ENCODE measurements at regions not wholly inside any gene's neighbourhood (a gene's known extent, or its start where the extent isn't known, plus 50 kb on each side); places are given as distances from the start of the nearest gene placed in this dataset.
A peak's percentile ranks its signal among the peaks of the same experiment; 100 is the strongest.
"Not testable (repeated sequence)": the region's sequence is repeated elsewhere in the genome, so short reads cannot be mapped to it uniquely, and the experiment has no call there.

GRCh38 chr1:102790997-102791396 lies 317.3 kb downstream of the COL11A1 start:
- Histone ChIP-seq H2AFZ (ENCODE audit: insufficient read depth, low read length, poor library complexity) (no peak overlapping the region), H3K79me1 (ENCODE audit: low read length) (peaks cover 2% of the 10 kb centered on the region), H3K4me2 (ENCODE audit: low read length) (no peak overlapping the region), H2AK5ac (ENCODE audit: low read length) (no peak overlapping the region), H3K27me3 (ENCODE audit: insufficient read depth, low read length) (no peaks in the 10 kb centered on the region), H2BK120ac (ENCODE audit: insufficient read depth, low read length, poor library complexity) (no peak overlapping the region), H2BK5ac (ENCODE audit: low read depth, low read length, poor library complexity) (no peak overlapping the region), H4K12ac (ENCODE audit: low read depth, low read length) (no peak overlapping the region), H3K4ac (ENCODE audit: low read depth, low read length) (no peak overlapping the region), H3K9ac (ENCODE audit: low read length) (no peak overlapping the region), H3K23ac (ENCODE audit: low read length) (no peak overlapping the region), H3K27ac (ENCODE audit: low read depth, low read length) (no peak overlapping the region), H3K9me3 (ENCODE audit: insufficient read depth, low read depth, low read length) (peaks cover 1% of the 10 kb centered on the region), H2BK12ac (ENCODE audit: low read length) (no peak overlapping the region), H3K4me3 (ENCODE audit: low read depth, low read length) (no peak overlapping the region), H4K91ac (ENCODE audit: low read depth, low read length) (no peak overlapping the region), H3K14ac (ENCODE audit: low read length) (no peak overlapping the region), H3K36me3 (ENCODE audit: control insufficient read depth in 1 of 2, insufficient read depth in 2 of 2, low read length in 2 of 2) (no peaks in the 10 kb centered on the region), H3K18ac (ENCODE audit: low read length) (no peak overlapping the region), H3K79me2 (ENCODE audit: control insufficient read depth, insufficient read depth, low read length, poor library complexity) (no peaks in the 10 kb centered on the region), H3K4me1 (ENCODE audit: control insufficient read depth in 1 of 2, insufficient read depth in 2 of 2, low read length in 2 of 2) (no peaks in the 10 kb centered on the region), H4K8ac (ENCODE audit: low read depth, low read length) (no peak overlapping the region)
- DNase-seq: no peak

- H2BK5ac ChIP-seq (ENCODE audit: low read depth, low read length, poor library complexity); H3K27ac ChIP-seq (ENCODE audit: low read depth, low read length); H3K4me3 ChIP-seq (ENCODE audit: low read depth, low read length); H3K4me1 ChIP-seq (ENCODE audit: control insufficient read depth in 1 of 2, insufficient read depth in 2 of 2, low read length in 2 of 2); H3K79me2 ChIP-seq (ENCODE audit: control insufficient read depth, insufficient read depth, low read length, poor library complexity); H2BK12ac ChIP-seq (ENCODE audit: low read length); H3K79me1 ChIP-seq (ENCODE audit: low read length); H3K27me3 ChIP-seq (ENCODE audit: insufficient read depth, low read length); H3K4ac ChIP-seq (ENCODE audit: low read depth, low read length); H3K4me2 ChIP-seq (ENCODE audit: low read length); H4K12ac ChIP-seq (ENCODE audit: low read depth, low read length); H3K18ac ChIP-seq (ENCODE audit: low read length); H4K8ac ChIP-seq (ENCODE audit: low read depth, low read length); H2AFZ ChIP-seq (ENCODE audit: insufficient read depth, low read length, poor library complexity); H3K14ac ChIP-seq (ENCODE audit: low read length); H3K9ac ChIP-seq (ENCODE audit: low read length); DNase-seq; H2AK5ac ChIP-seq (ENCODE audit: low read length); H3K9me3 ChIP-seq (ENCODE audit: insufficient read depth, low read depth, low read length); H3K36me3 ChIP-seq (ENCODE audit: control insufficient read depth in 1 of 2, insufficient read depth in 2 of 2, low read length in 2 of 2); H4K91ac ChIP-seq (ENCODE audit: low read depth, low read length); H3K23ac ChIP-seq (ENCODE audit: low read length): not testable (repeated sequence)
- H2BK120ac ChIP-seq (ENCODE audit: insufficient read depth, low read length, poor library complexity): peak overlapping the region; percentile 43
- WGBS (ENCODE audit: extremely low coverage, insufficient coverage, insufficient read length): no CpG with 5 or more reads among the region's 2 CpGs
Measured at GRCh38 chr1:102789951-102790350, 318.4 kb downstream of the COL11A1 start.

GRCh38 chr1:102783487-102783886 lies 324.8 kb downstream of the COL11A1 start:
- Histone ChIP-seq H3K9ac (ENCODE audit: low read length) (no peak overlapping the region), H3K27me3 (ENCODE audit: insufficient read depth, low read length) (no peaks in the 10 kb centered on the region), H2BK5ac (ENCODE audit: low read depth, low read length, poor library complexity) (no peak overlapping the region), H4K91ac (ENCODE audit: low read depth, low read length) (no peak overlapping the region), H3K79me2 (ENCODE audit: control insufficient read depth, insufficient read depth, low read length, poor library complexity) (no peaks in the 10 kb centered on the region), H3K9me3 (ENCODE audit: insufficient read depth, low read depth, low read length) (peaks cover 8% of the 10 kb centered on the region), H2AFZ (ENCODE audit: insufficient read depth, low read length, poor library complexity) (no peak overlapping the region), H3K36me3 (ENCODE audit: control insufficient read depth in 1 of 2, insufficient read depth in 2 of 2, low read length in 2 of 2) (no peaks in the 10 kb centered on the region), H3K4me3 (ENCODE audit: low read depth, low read length) (no peak overlapping the region), H2AK5ac (ENCODE audit: low read length) (no peak overlapping the region), H3K27ac (ENCODE audit: low read depth, low read length) (no peak overlapping the region), H4K12ac (ENCODE audit: low read depth, low read length) (no peak overlapping the region), H3K18ac (ENCODE audit: low read length) (no peak overlapping the region), H3K23ac (ENCODE audit: low read length) (no peak overlapping the region), H2BK120ac (ENCODE audit: insufficient read depth, low read length, poor library complexity) (no peak overlapping the region), H3K14ac (ENCODE audit: low read length) (no peak overlapping the region), H3K79me1 (ENCODE audit: low read length) (peaks cover under 1% of the 10 kb centered on the region), H3K4me2 (ENCODE audit: low read length) (no peak overlapping the region), H4K8ac (ENCODE audit: low read depth, low read length) (no peak overlapping the region), H3K4ac (ENCODE audit: low read depth, low read length) (no peak overlapping the region), H2BK12ac (ENCODE audit: low read length) (no peak overlapping the region), H3K4me1 (ENCODE audit: control insufficient read depth in 1 of 2, insufficient read depth in 2 of 2, low read length in 2 of 2) (no peaks in the 10 kb centered on the region)
- DNase-seq: no peak
- no CpG with 5 or more reads among the region's 3 CpGs for WGBS (ENCODE audit: extremely low coverage, insufficient coverage, insufficient read length)

- Histone ChIP-seq H4K8ac (ENCODE audit: low read depth, low read length) (no peak overlapping the region), H2AK5ac (ENCODE audit: low read length) (no peak overlapping the region), H3K27ac (ENCODE audit: low read depth, low read length) (no peak overlapping the region), H3K79me2 (ENCODE audit: control insufficient read depth, insufficient read depth, low read length, poor library complexity) (no peaks in the 10 kb centered on the region), H2BK120ac (ENCODE audit: insufficient read depth, low read length, poor library complexity) (no peak overlapping the region), H3K18ac (ENCODE audit: low read length) (no peak overlapping the region), H3K4me3 (ENCODE audit: low read depth, low read length) (no peak overlapping the region), H4K12ac (ENCODE audit: low read depth, low read length) (no peak overlapping the region), H3K27me3 (ENCODE audit: insufficient read depth, low read length) (no peaks in the 10 kb centered on the region), H3K9me3 (ENCODE audit: insufficient read depth, low read depth, low read length) (peaks cover 8% of the 10 kb centered on the region), H3K36me3 (ENCODE audit: control insufficient read depth in 1 of 2, insufficient read depth in 2 of 2, low read length in 2 of 2) (no peaks in the 10 kb centered on the region), H3K23ac (ENCODE audit: low read length) (no peak overlapping the region), H4K91ac (ENCODE audit: low read depth, low read length) (no peak overlapping the region), H3K79me1 (ENCODE audit: low read length) (no peaks in the 10 kb centered on the region), H3K4me1 (ENCODE audit: control insufficient read depth in 1 of 2, insufficient read depth in 2 of 2, low read length in 2 of 2) (no peaks in the 10 kb centered on the region), H2AFZ (ENCODE audit: insufficient read depth, low read length, poor library complexity) (no peak overlapping the region), H2BK5ac (ENCODE audit: low read depth, low read length, poor library complexity) (no peak overlapping the region), H3K9ac (ENCODE audit: low read length) (no peak overlapping the region), H2BK12ac (ENCODE audit: low read length) (no peak overlapping the region), H3K4ac (ENCODE audit: low read depth, low read length) (no peak overlapping the region), H3K14ac (ENCODE audit: low read length) (no peak overlapping the region), H3K4me2 (ENCODE audit: low read length) (no peak overlapping the region)
- DNase-seq: no peak
Measured at GRCh38 chr1:102782144-102782543, 326.2 kb downstream of the COL11A1 start.

GRCh38 chr1:102776071-102776470 lies 332.3 kb downstream of the COL11A1 start:
- H3K9ac ChIP-seq (ENCODE audit: low read length): no peak overlapping the region
- no peak overlapping the region for H3K4ac ChIP-seq (ENCODE audit: low read depth, low read length)
- H3K18ac ChIP-seq (ENCODE audit: low read length): no peak overlapping the region
- H2BK5ac ChIP-seq (ENCODE audit: low read depth, low read length, poor library complexity): no peak overlapping the region
- peaks cover 6% of the 10 kb centered on the region for H3K79me1 ChIP-seq (ENCODE audit: low read length)
- H2AK5ac ChIP-seq (ENCODE audit: low read length): no peak overlapping the region
- H2BK12ac ChIP-seq (ENCODE audit: low read length): no peak overlapping the region
- no peak for DNase-seq
- H3K79me2 ChIP-seq (ENCODE audit: control insufficient read depth, insufficient read depth, low read length, poor library complexity): no peaks in the 10 kb centered on the region
- no CpG with 5 or more reads among the region's 1 CpG for WGBS (ENCODE audit: extremely low coverage, insufficient coverage, insufficient read length)
- H3K27me3 ChIP-seq (ENCODE audit: insufficient read depth, low read length): no peaks in the 10 kb centered on the region
- H4K12ac ChIP-seq (ENCODE audit: low read depth, low read length): no peak overlapping the region
- H3K9me3 ChIP-seq (ENCODE audit: insufficient read depth, low read depth, low read length): no peaks in the 10 kb centered on the region
- no peak overlapping the region for H3K4me2 ChIP-seq (ENCODE audit: low read length)
- no peaks in the 10 kb centered on the region for H3K36me3 ChIP-seq (ENCODE audit: control insufficient read depth in 1 of 2, insufficient read depth in 2 of 2, low read length in 2 of 2)
- no peak overlapping the region for H3K27ac ChIP-seq (ENCODE audit: low read depth, low read length)
- no peak overlapping the region for H4K8ac ChIP-seq (ENCODE audit: low read depth, low read length)
- H2BK120ac ChIP-seq (ENCODE audit: insufficient read depth, low read length, poor library complexity): no peak overlapping the region
- H3K4me3 ChIP-seq (ENCODE audit: low read depth, low read length): no peak overlapping the region
- H3K4me1 ChIP-seq (ENCODE audit: control insufficient read depth in 1 of 2, insufficient read depth in 2 of 2, low read length in 2 of 2): peaks cover 0 to 2% of the 10 kb centered on the region in 2 experiments
- H2AFZ ChIP-seq (ENCODE audit: insufficient read depth, low read length, poor library complexity): no peak overlapping the region
- no peak overlapping the region for H4K91ac ChIP-seq (ENCODE audit: low read depth, low read length)
- H3K23ac ChIP-seq (ENCODE audit: low read length): no peak overlapping the region
- no peak overlapping the region for H3K14ac ChIP-seq (ENCODE audit: low read length)
